ENCODE measurements at regions not wholly inside any gene's neighbourhood (a gene's known extent, or its start where the extent isn't known, plus 50 kb on each side); places are given as distances from the start of the nearest gene placed in this dataset.

- no peak for TF ChIP-seq CTCF (conservative IDR thresholded peaks at IDR 0.05 in 1 of 2, IDR thresholded peaks at IDR 0.05 in 1 of 2; ENCODE audit: extremely low read depth in 1 of 2, insufficient read depth in 1 of 2, low read depth in 1 of 2, low read length in 2 of 2)
- no peak for TF ChIP-seq EZH2 (IDR thresholded peaks at IDR 0.05; ENCODE audit: borderline replicate concordance, low read length)
Measured at GRCh38 chr6:93164781-93165180, 254.6 kb downstream of the EPHA7 start.

All from mammary epithelial cell (primary cell).